ENCODE measurements at regions not wholly inside any gene's neighbourhood (a gene's known extent, or its start where the extent isn't known, plus 50 kb on each side); places are given as distances from the start of the nearest gene placed in this dataset.

GRCh38 chr10:43983405-43983804 is 334.7 kb upstream of the ZNF32 start:
- no peak for TF ChIP-seq POLR2A (IDR thresholded peaks at IDR 0.05; ENCODE audit: low read depth)
- TF ChIP-seq, protein P1, sequence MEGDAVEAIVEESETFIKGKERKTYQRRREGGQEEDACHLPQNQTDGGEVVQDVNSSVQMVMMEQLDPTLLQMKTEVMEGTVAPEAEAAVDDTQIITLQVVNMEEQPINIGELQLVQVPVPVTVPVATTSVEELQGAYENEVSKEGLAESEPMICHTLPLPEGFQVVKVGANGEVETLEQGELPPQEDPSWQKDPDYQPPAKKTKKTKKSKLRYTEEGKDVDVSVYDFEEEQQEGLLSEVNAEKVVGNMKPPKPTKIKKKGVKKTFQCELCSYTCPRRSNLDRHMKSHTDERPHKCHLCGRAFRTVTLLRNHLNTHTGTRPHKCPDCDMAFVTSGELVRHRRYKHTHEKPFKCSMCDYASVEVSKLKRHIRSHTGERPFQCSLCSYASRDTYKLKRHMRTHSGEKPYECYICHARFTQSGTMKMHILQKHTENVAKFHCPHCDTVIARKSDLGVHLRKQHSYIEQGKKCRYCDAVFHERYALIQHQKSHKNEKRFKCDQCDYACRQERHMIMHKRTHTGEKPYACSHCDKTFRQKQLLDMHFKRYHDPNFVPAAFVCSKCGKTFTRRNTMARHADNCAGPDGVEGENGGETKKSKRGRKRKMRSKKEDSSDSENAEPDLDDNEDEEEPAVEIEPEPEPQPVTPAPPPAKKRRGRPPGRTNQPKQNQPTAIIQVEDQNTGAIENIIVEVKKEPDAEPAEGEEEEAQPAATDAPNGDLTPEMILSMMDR (IDR thresholded peaks at IDR 0.05), result no peak
- TF ChIP-seq POLR2AphosphoS5 (IDR thresholded peaks at IDR 0.05), result no peak
- no peak for TF ChIP-seq EP300 (IDR thresholded peaks at IDR 0.05)
